Stimulated activated naive B cell treated with anti-CD40 and anti-IgM and Interleukin-4, amounts not matched to agents 10 μg/mL and 1 μg/mL and 100 μg/mL, for 72 hours (primary cell): ENCODE measurements at regions not wholly inside any gene's neighbourhood (a gene's known extent, or its start where the extent isn't known, plus 50 kb on each side); places are given as distances from the start of the nearest gene placed in this dataset.
A peak's percentile ranks its signal among the peaks of the same experiment; 100 is the strongest.
"Not testable (repeated sequence)": the region's sequence is repeated elsewhere in the genome, so short reads cannot be mapped to it uniquely, and the experiment has no call there.

Experiments
- ATAC-seq, 2 donors: fragments of 150-1000 bp; cut with Tn5 transposase; replicated peaks; 2 replicates each; pipeline ENCODE4 v1.10.0; 2021; ENCODE audit warnings: moderate library complexity in 1 of 2
- DNase-seq: peaks from one replicate; pipeline ENCODE4 v3.0.0; 2021
- H3K27ac Mint-ChIP-seq: one replicate; pipeline ENCODE4 v1.8.0; 2022; ENCODE audit warnings: mild to moderate bottlenecking, mixed read lengths
- H3K27me3 Mint-ChIP-seq, 2 donors: one replicate each; pipeline ENCODE4 v1.8.0; 2022; ENCODE audit warnings: mixed read lengths in 2 of 2
- H3K36me3 Mint-ChIP-seq, 2 donors: one replicate each; pipeline ENCODE4 v1.8.0; 2022; ENCODE audit warnings: mixed read lengths in 2 of 2, mild to moderate bottlenecking in 1 of 2
- H3K4me1 Mint-ChIP-seq, 2 donors: one replicate each; pipeline ENCODE4 v1.8.0; 2022; ENCODE audit warnings: mixed read lengths in 2 of 2, mild to moderate bottlenecking in 1 of 2
- H3K4me3 Mint-ChIP-seq, 2 donors: one replicate each; pipeline ENCODE4 v1.8.0; 2022; ENCODE audit warnings: mild to moderate bottlenecking in 2 of 2, mixed read lengths in 2 of 2, moderate library complexity in 1 of 2
- H3K9me3 Mint-ChIP-seq, 2 donors: one replicate each; pipeline ENCODE4 v1.8.0; 2022; ENCODE audit warnings: mixed read lengths in 2 of 2, mild to moderate bottlenecking in 1 of 2

- DNase-seq (no peak), ATAC-seq (no peak)
- Mint-ChIP-seq H3K27ac (no peak overlapping the region), H3K9me3 (peaks cover 0 to 4% of the 10 kb centered on the region in 2 donors), H3K4me1 (no peaks in the 10 kb centered on the region), H3K4me3 (no peak overlapping the region), H3K36me3 (no peaks in the 10 kb centered on the region), H3K27me3 (no peaks in the 10 kb centered on the region)
These were observed 657.9 kb upstream of the ST8SIA4 start for GRCh38 chr5:101561018-101561417.

DNA sequence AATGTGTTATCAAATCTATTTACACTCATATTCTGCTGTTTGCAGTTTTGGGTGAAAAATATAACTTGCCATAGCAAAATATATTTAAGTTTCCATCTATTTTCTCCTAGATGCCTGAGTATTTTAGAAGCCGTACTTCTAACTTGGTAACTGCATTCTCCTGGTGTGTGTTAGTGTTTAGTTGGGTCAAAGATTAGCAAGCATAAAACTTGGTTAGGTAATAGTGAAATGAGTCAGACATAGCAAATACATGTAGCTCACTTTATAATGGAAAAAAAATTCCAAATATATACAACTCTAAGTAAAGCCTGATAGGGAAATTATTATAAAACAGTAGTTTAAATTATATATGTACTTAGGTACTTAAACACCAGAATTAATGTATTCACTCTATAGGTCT lies 640.7 kb upstream of the ST8SIA4 start:
- Mint-ChIP-seq H3K9me3 (no peaks in the 10 kb centered on the region), H3K27me3 (no peaks in the 10 kb centered on the region), H3K4me3 (no peak overlapping the region), H3K27ac (no peak overlapping the region), H3K36me3 (no peaks in the 10 kb centered on the region), H3K4me1 (no peaks in the 10 kb centered on the region)
- ATAC-seq (no peak), DNase-seq (no peak)

- DNase-seq (no peak), ATAC-seq (no peak)
- no peak overlapping the region for H3K4me3 Mint-ChIP-seq
- no peaks in the 10 kb centered on the region for H3K4me1 Mint-ChIP-seq
- H3K36me3 Mint-ChIP-seq: no peaks in the 10 kb centered on the region
- H3K9me3 Mint-ChIP-seq: peaks cover 3% of the 10 kb centered on the region in 2 donors
- no peak overlapping the region for H3K27ac Mint-ChIP-seq
- H3K27me3 Mint-ChIP-seq: no peaks in the 10 kb centered on the region
These were observed 636.2 kb upstream of the ST8SIA4 start for GRCh38 chr5:101539315-101539714.

DNA sequence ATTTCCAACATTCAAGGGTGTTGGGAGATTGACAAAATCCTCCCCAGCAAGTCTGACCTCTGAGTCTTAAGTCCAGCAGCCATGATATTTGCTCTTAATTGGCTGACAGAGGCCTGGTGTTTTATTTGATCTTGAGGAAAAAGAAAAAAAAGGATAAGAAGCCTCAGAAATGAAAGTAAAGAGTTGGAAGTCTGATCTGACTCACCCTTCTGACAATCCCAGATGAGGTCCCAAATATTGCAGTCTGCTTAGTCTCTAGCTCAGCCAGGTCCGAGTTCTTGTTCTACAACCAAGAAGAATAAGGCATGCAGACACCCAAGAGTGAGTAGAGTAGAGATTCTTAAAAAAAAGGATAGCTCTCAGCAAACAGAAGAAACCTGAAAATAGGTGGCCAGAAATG lies 632.5 kb upstream of the ST8SIA4 start:
- Mint-ChIP-seq H3K27ac (no peak overlapping the region), H3K4me3 (no peak overlapping the region), H3K27me3 (no peaks in the 10 kb centered on the region), H3K9me3 (peaks cover 3 to 5% of the 10 kb centered on the region in 2 donors), H3K36me3 (no peaks in the 10 kb centered on the region), H3K4me1 (no peaks in the 10 kb centered on the region)
- no peak for DNase-seq
- no peak for ATAC-seq

DNA sequence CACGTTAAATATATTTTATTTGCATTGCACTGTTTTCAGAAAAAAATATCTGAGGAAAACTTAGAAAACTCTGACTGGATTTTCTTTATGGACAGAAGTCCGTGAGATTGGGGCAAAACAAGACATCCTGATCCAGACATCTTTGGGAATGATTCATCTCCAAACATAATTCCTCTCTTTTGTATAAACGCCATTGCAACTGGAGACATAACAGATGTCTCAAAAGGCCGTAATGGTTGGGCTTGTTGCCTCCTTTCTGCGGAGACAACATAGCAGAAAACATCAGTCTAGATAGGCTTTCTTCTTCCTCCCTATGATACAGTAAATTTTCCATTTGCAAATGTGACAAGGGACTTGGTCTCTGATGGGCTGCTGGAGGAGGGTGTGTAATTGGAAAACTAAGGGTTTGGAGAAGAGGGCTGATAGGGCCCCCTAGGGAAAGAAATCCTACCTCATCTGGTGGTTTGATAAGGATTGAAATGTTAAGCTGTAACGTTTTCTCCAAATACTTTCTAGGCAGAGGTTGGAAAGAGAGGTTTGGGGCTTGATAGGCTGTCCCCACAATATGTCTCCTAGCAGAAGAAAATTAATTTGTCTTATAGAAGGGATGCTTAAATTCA lies 631.5 kb upstream of the ST8SIA4 start:
- Mint-ChIP-seq H3K4me1 (no peaks in the 10 kb centered on the region), H3K9me3 (peaks cover 5 to 6% of the 10 kb centered on the region in 2 donors), H3K27ac (no peak overlapping the region), H3K36me3 (no peaks in the 10 kb centered on the region), H3K27me3 (no peaks in the 10 kb centered on the region), H3K4me3 (no peak overlapping the region)
- ATAC-seq (no peak), DNase-seq (no peak)

DNA sequence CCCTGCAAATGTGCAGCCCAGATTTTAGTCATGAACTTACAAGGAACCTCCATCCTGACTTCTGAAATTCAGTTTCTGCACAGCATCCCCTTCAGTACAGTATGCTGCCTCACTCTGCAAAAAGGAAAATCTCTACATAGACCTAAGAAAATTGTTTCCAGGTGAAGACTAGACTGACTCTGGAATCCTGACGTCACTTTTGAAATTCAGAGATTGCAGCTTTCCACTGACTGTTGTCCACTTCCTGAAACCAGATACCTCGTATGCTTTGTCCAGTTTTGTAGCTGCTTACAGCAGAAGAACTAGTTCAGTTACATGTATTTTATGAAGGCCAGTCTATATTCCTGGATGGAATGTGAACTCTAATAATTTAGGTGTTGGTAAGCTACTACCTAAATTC lies 629.3 kb upstream of the ST8SIA4 start:
- no peaks in the 10 kb centered on the region for H3K4me1 Mint-ChIP-seq
- ATAC-seq (no peak), DNase-seq (no peak)
- no peaks in the 10 kb centered on the region for H3K36me3 Mint-ChIP-seq
- H3K4me3 Mint-ChIP-seq: no peak overlapping the region
- no peaks in the 10 kb centered on the region for H3K27me3 Mint-ChIP-seq
- no peak overlapping the region for H3K27ac Mint-ChIP-seq
- peaks cover 10 to 13% of the 10 kb centered on the region in 2 donors for H3K9me3 Mint-ChIP-seq

DNA sequence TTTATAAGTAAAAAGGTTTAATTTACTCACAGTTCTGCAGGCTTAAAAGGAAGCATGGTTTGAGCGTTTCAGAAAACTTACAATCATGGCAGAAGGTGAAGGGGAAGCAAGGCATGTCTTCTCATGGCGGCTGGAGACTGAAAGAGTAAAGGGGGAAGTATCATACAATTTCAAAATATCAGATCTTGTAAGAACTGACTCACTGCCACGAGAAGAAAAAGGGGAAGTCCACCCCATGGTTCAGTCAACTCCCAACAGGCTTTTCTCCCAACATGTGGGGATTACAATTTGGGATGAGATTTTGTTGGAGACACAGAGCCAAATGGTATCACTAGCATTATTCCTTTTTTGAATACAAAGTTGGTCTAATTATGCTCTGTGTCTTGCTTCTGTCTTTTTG lies 627.9 kb upstream of the ST8SIA4 start:
- no peaks in the 10 kb centered on the region for H3K36me3 Mint-ChIP-seq
- no peaks in the 10 kb centered on the region for H3K27me3 Mint-ChIP-seq
- H3K4me1 Mint-ChIP-seq: no peaks in the 10 kb centered on the region
- no peak overlapping the region for H3K4me3 Mint-ChIP-seq
- no peak for DNase-seq
- no peak for ATAC-seq
- H3K27ac Mint-ChIP-seq: no peak overlapping the region
- H3K9me3 Mint-ChIP-seq: peaks cover 8 to 19% of the 10 kb centered on the region in 2 donors

DNA sequence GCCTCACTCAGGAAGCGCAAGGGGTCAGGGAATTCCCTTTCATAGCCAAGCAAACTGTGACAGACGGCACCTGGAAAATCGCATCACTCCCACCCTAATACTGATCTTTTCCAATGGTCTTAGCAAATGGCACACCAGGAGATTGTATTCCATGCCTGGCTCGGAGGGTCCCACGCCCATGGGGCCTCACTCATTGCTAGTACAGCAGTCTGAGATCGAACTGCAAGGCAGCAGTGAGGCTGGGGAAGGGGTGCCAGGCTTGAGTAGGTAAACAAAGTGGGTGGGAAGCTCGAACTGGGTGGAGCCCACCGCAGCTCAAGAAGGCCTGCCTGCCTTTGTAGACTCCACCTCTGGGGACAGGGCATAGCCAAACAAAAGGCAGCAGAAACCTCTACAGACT lies 626.0 kb upstream of the ST8SIA4 start:
- H3K36me3 Mint-ChIP-seq, DNase-seq, H3K27ac Mint-ChIP-seq, H3K4me1 Mint-ChIP-seq, H3K27me3 Mint-ChIP-seq, H3K4me3 Mint-ChIP-seq, ATAC-seq: not testable (repeated sequence)
- H3K9me3 Mint-ChIP-seq: peaks cover 14 to 18% of the 10 kb centered on the region in 2 donors

DNA sequence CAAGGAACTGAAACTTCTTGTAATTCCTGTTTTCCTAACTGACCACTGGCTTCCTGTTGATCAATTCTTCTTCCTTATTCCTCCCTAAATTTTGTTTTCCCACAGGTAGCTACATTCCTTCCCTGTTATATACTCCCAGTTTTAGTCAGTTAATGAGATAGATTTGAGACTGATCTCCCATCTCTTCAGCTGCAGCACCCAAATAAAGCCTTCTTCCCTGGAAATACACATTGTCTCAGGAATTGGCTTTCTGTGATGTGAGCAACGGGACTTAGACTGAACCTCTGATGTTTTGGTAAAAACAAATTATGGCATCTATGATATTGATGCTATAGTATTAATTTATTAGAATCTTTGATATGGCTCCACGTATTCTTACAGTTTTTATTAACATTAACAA lies 617.3 kb upstream of the ST8SIA4 start:
- Mint-ChIP-seq H3K4me3 (no peak overlapping the region), H3K36me3 (no peaks in the 10 kb centered on the region), H3K27ac (no peak overlapping the region), H3K4me1 (no peaks in the 10 kb centered on the region), H3K27me3 (no peaks in the 10 kb centered on the region), H3K9me3 (peaks cover 6 to 8% of the 10 kb centered on the region in 2 donors)
- ATAC-seq (no peak), DNase-seq (no peak)

DNA sequence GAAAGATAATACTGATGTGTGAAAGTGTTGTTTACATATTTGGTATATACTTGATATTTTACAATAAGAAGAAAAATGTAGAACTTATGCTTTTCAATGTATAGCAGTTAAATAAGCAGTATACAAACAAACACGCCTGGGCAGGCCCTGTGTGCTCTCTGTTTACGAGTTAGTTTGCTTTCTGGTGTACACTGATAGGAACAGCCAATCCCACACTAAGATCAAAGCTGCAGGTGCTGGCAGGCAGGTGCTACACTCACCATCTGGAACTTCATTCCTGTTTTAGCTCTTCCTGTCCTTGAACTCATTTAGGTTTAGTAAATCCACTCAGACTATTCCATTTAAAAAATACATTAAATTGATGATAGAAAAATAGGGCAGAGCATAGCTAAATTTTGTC lies 614.7 kb upstream of the ST8SIA4 start:
- Mint-ChIP-seq H3K27me3 (no peaks in the 10 kb centered on the region), H3K4me1 (no peaks in the 10 kb centered on the region), H3K36me3 (no peaks in the 10 kb centered on the region), H3K4me3 (no peak overlapping the region), H3K9me3 (peaks cover 3 to 8% of the 10 kb centered on the region in 2 donors), H3K27ac (no peak overlapping the region)
- ATAC-seq: no peak
- no peak for DNase-seq

DNA sequence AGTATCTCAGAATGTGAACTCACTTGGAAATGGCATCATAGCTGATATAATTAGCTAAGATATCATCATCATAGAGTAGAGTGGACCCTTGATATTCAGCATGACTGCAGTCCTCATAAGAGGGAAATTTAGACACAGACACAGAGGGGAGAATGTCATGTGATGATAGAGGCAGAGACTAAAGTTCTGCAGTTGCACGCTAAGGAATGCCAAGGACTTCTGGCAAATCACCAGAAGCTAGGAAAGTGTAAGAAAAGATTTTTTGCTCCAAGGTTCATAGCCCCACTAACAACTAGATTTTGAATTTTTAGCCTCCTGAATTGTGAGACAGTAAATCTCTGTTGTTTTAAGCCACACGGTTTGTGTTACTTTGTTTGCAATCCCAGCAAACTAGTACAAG lies 612.6 kb upstream of the ST8SIA4 start:
- no peak overlapping the region for H3K4me3 Mint-ChIP-seq
- no peaks in the 10 kb centered on the region for H3K4me1 Mint-ChIP-seq
- no peaks in the 10 kb centered on the region for H3K27me3 Mint-ChIP-seq
- no peak for ATAC-seq
- H3K36me3 Mint-ChIP-seq: no peaks in the 10 kb centered on the region
- no peak overlapping the region for H3K27ac Mint-ChIP-seq
- DNase-seq: no peak
- peaks cover 4% of the 10 kb centered on the region in 2 donors for H3K9me3 Mint-ChIP-seq

DNA sequence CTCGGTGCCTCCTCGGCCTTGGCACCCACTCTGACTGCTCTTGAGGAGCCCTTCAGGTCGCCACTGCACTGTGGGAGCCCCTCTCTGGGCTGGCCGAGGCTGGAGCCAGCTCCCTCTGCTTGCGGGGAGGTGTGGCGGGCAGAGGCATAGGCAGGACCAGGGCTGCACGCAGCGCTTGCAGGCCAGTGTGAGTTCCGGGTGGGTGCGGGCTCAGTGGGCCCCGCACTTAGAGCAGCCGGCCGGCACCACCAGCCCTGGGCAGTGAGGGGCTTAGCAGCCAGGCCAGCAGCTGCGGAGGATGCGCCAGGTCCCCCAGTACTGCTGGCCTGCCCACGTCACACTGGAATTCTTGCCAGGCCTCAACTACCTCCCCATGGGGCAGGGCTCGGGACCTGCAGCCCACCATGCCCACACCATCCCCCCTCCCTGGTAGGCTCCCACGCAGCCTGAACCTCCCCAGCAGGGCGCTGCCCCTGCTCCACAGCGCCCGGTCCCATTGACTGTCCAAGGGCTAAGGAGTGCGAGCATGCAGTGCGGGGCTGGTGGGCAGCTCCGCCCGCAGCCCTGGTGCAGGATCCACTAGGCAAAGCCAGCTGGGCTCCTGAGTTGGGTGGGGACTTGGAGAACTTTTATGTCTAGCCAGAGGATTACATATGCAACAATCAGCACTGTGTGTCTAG lies 602.9 kb upstream of the ST8SIA4 start:
- H3K9me3 Mint-ChIP-seq: peaks cover 10 to 15% of the 10 kb centered on the region in 2 donors
- DNase-seq (no peak), ATAC-seq (peak in 1 of 2 donors; percentile 16)
- H3K4me3 Mint-ChIP-seq: no peak overlapping the region
- no peaks in the 10 kb centered on the region for H3K36me3 Mint-ChIP-seq
- H3K4me1 Mint-ChIP-seq: no peaks in the 10 kb centered on the region
- no peaks in the 10 kb centered on the region for H3K27me3 Mint-ChIP-seq
- no peak overlapping the region for H3K27ac Mint-ChIP-seq

DNA sequence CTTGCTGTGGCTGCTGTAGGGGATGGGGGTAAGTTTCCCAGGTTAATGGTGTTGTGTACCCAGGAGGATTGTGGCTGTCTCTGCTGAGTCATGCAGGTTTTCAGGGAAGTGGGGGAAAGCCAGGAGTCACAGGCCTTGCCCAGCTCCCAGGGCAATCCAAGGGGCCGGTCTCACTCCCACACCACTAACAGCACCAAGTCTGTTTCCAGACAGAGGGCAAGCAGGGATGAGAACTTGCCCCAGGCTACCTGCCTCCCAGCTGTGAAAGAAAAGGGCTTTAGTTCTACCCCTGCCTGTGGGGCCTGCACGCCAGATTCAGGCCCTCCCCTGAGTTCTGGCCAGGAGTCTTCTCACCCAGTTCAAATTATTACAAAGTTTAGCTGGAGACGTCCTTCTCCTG lies 579.8 kb upstream of the ST8SIA4 start:
- Mint-ChIP-seq H3K9me3 (no peaks in the 10 kb centered on the region), H3K4me1 (no peaks in the 10 kb centered on the region), H3K4me3 (no peak overlapping the region), H3K27me3 (no peaks in the 10 kb centered on the region), H3K27ac (no peak overlapping the region), H3K36me3 (no peaks in the 10 kb centered on the region)
- no peak for DNase-seq
- ATAC-seq: no peak

DNA sequence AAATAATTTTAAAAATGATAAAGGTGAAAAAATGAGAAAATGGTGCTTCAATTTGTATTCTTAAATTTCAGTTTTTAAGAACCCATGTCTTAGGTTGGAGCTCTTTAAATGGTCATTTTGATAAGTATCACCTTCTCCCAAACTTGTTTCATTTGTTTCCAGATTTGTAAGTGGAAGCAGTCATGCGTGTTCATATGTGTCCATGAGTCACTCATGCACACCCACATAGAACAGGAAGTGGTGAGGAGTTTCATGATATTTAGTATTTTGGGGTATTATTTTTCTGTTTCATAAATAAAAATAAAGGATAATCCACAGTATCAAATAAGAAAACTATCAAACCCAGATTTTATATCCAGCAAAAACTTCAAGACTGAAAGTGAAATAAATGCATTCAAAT lies 570.4 kb upstream of the ST8SIA4 start:
- no peak overlapping the region for H3K27ac Mint-ChIP-seq
- H3K9me3 Mint-ChIP-seq: no peaks in the 10 kb centered on the region
- no peak for DNase-seq
- no peak for ATAC-seq
- H3K36me3 Mint-ChIP-seq: no peaks in the 10 kb centered on the region
- no peaks in the 10 kb centered on the region for H3K4me1 Mint-ChIP-seq
- H3K4me3 Mint-ChIP-seq: no peak overlapping the region
- H3K27me3 Mint-ChIP-seq: no peaks in the 10 kb centered on the region

DNA sequence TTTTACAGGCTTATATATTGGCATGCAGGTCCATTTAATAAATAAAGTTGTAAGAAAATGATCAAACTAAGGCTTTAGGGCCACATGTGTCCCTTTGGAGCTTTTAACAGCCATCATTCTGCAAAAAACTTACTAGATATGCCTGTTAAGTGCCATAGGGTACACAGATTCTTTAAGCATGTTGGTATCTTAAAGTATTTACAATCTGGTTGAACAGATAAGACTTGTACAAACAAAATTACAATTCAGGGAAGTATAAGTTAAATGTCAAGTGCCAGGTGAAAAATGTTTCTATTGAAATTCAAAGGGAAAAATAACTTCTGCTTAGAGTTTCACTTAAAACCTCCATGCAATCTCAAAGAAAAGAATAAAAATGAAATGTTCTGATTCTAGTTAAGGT lies 558.4 kb upstream of the ST8SIA4 start:
- Mint-ChIP-seq H3K27me3 (no peaks in the 10 kb centered on the region), H3K4me3 (no peak overlapping the region), H3K27ac (no peak overlapping the region), H3K36me3 (no peaks in the 10 kb centered on the region), H3K9me3 (peaks cover 1 to 3% of the 10 kb centered on the region in 2 donors), H3K4me1 (no peaks in the 10 kb centered on the region)
- DNase-seq (no peak), ATAC-seq (no peak)
